ENCODE measurements at regions not wholly inside any gene's neighbourhood (a gene's known extent, or its start where the extent isn't known, plus 50 kb on each side); places are given as distances from the start of the nearest gene placed in this dataset.

- TF ChIP-seq POLR2A (IDR thresholded peaks at IDR 0.05; ENCODE audit: low read depth) (no peak), CTCF (IDR thresholded peaks at IDR 0.05) (no peak), POLR2AphosphoS5 (IDR thresholded peaks at IDR 0.05) (no peak)
Measured at GRCh38 chr11:109629734-109630133, 207.7 kb downstream of the C11orf87 start.

All from esophagus muscularis mucosa (tissue), 3 donors.